ENCODE measurements at regions not wholly inside any gene's neighbourhood (a gene's known extent, or its start where the extent isn't known, plus 50 kb on each side); places are given as distances from the start of the nearest gene placed in this dataset.

DNA sequence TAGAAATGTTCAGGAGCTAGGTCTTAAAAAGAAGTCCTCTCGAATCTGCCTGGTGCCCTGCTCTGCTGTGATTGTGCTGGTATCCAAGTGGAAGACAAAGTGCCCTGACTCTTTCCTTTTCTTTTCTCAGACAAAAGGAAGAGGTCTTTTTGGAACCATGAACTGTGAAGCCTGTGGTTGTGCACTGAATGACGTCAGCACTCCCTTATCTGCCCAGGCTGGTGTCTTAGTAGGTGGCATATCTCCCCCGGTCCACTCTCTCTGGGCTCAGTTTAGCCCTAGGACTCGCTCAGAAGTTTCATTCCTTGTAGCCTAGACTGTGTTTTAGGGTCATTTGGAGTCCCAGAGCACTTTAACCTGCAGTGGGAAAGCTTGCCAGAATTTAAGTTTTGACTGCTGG lies 400.3 kb upstream of the CT83 start:
- 80 to 81% methylated on average over 4 of the region's 4 CpGs for WGBS, 2 donors
- TF ChIP-seq POLR2A (IDR thresholded peaks at IDR 0.05) (no peak), EP300 (IDR thresholded peaks at IDR 0.05) (no peak), POLR2AphosphoS5 (IDR thresholded peaks at IDR 0.05) (no peak)
- TF ChIP-seq, protein P1, sequence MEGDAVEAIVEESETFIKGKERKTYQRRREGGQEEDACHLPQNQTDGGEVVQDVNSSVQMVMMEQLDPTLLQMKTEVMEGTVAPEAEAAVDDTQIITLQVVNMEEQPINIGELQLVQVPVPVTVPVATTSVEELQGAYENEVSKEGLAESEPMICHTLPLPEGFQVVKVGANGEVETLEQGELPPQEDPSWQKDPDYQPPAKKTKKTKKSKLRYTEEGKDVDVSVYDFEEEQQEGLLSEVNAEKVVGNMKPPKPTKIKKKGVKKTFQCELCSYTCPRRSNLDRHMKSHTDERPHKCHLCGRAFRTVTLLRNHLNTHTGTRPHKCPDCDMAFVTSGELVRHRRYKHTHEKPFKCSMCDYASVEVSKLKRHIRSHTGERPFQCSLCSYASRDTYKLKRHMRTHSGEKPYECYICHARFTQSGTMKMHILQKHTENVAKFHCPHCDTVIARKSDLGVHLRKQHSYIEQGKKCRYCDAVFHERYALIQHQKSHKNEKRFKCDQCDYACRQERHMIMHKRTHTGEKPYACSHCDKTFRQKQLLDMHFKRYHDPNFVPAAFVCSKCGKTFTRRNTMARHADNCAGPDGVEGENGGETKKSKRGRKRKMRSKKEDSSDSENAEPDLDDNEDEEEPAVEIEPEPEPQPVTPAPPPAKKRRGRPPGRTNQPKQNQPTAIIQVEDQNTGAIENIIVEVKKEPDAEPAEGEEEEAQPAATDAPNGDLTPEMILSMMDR (IDR thresholded peaks at IDR 0.05), result no peak
- Histone ChIP-seq H3K4me3 (no peak overlapping the region), H3K27me3 (no peaks in the 10 kb centered on the region), H3K4me1 (no peaks in the 10 kb centered on the region), H3K36me3 (no peaks in the 10 kb centered on the region), H3K27ac (no peak overlapping the region), H3K9me3 (no peaks in the 10 kb centered on the region)
- DNase-seq, result no peak
- intact Hi-C loops (cut with DNase I), result no loop called here

DNA sequence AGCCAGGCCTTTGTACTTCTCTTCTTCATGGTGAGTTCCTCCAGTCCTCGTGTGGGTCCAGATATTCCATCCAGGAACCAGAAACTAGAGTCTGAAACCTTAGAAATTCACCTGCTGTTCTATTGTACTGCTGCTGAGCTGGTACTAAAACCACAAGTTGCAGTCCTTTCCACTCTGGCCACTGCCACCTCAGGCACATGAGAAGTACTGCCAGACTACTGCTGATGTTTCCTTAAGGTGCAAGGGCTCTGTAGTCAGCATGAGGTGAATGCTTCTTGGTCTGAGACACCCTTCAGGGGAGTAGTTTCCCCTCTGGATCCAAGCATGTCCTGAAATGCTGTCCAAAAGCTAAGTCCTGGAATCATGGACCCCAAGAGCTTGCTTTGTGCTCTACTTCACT lies 399.6 kb upstream of the CT83 start:
- intact Hi-C loops (cut with DNase I), result no loop called here
- no peak for DNase-seq
- H3K4me3 ChIP-seq, result no peak overlapping the region
- no peak overlapping the region for H3K27ac ChIP-seq
- TF ChIP-seq POLR2AphosphoS5 (IDR thresholded peaks at IDR 0.05) (no peak), POLR2A (IDR thresholded peaks at IDR 0.05) (no peak), EP300 (IDR thresholded peaks at IDR 0.05) (no peak)
- TF ChIP-seq, protein P1 (IDR thresholded peaks at IDR 0.05), result no peak
- no peaks in the 10 kb centered on the region for H3K36me3 ChIP-seq
- H3K4me1 ChIP-seq, result no peaks in the 10 kb centered on the region
- WGBS, 2 donors, result 70 to 73% methylated on average over 1 of the region's 1 CpG
- no peaks in the 10 kb centered on the region for H3K27me3 ChIP-seq
- H3K9me3 ChIP-seq, result no peaks in the 10 kb centered on the region

DNA sequence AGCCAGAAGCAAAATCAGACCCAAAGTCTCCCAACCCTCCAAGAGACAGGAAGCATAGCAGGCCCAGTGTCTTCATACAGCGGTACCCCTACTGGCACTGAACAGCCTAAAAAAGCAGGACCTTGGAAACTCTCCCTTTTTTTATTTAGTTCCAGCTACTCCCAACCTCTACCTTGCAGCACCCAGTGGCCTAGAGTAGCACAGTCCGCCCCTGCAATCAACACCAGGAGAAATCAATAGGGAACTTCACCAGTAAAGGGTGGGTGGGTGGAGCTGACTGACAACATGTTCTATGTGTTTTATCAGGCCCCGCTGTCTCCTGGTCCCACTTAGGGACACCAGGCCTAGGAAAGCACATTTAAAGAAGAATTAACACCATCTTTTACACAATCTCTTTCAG lies 378.5 kb upstream of the CT83 start:
- intact Hi-C loops (cut with DNase I), result no loop called here
- no peak for DNase-seq
- Histone ChIP-seq H3K36me3 (no peaks in the 10 kb centered on the region), H3K27me3 (no peaks in the 10 kb centered on the region), H3K27ac (no peak overlapping the region), H3K9me3 (no peaks in the 10 kb centered on the region), H3K4me1 (no peaks in the 10 kb centered on the region), H3K4me3 (no peak overlapping the region)
- TF ChIP-seq POLR2A (IDR thresholded peaks at IDR 0.05), result no peak
- TF ChIP-seq POLR2AphosphoS5 (IDR thresholded peaks at IDR 0.05), result no peak
- WGBS, 2 donors, result 93% methylated on average over 3 of the region's 3 CpGs

DNA sequence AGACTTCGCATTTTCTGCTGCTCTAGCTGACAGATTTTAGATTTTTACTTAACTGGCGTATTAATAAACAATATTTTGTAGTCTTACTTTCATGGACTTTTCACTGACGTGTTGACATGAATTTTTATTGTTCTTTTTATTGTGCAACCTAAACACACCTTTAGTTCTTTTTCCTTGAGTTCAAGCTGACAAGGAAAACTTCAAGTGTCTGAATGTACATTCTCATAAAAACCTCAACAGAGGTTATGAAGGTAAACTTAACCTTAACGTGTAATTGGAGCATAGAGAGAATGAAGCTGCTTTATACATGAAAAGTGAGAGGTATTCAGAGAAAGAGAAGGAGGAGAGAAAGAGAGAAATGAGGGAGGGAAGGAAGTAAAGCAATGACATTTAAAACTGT lies 364.3 kb upstream of the CT83 start:
- Histone ChIP-seq H3K9me3 (no peaks in the 10 kb centered on the region), H3K36me3 (no peaks in the 10 kb centered on the region), H3K27me3 (no peaks in the 10 kb centered on the region), H3K27ac (no peak overlapping the region), H3K4me3 (no peak overlapping the region), H3K4me1 (no peaks in the 10 kb centered on the region)
- TF ChIP-seq, protein P1 (IDR thresholded peaks at IDR 0.05), result no peak
- TF ChIP-seq POLR2A (IDR thresholded peaks at IDR 0.05) (no peak), POLR2AphosphoS5 (IDR thresholded peaks at IDR 0.05) (no peak), EP300 (IDR thresholded peaks at IDR 0.05) (no peak)
- intact Hi-C loops (cut with DNase I), result no loop called here
- DNase-seq, result no peak
- WGBS, 2 donors, result 32 to 59% methylated on average over 4 of the region's 4 CpGs

DNA sequence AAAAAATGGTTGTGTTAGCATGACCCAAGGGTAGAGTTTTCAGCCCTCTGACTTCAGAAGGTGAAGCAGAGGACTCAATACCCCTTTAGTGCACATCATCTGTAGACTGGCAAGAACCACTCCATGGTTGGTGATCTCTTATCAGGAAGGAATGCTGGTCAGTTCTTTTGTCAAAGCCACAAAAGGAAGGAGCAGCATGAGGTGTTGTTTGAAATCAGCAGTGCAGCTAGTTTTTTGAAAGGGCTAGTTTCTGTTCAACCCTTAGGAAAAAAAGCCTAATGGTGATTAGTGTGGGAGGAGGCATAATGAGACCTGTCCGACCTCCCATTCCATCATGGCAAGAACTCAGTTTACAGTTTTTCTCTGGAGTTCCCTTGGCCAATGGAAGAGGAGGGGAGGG lies 362.0 kb upstream of the CT83 start:
- H3K27ac ChIP-seq, result no peak overlapping the region
- no peaks in the 10 kb centered on the region for H3K9me3 ChIP-seq
- no peaks in the 10 kb centered on the region for H3K4me1 ChIP-seq
- WGBS, 2 donors, result 79 to 93% methylated on average over 1 of the region's 1 CpG
- H3K27me3 ChIP-seq, result no peaks in the 10 kb centered on the region
- no peak for DNase-seq
- TF ChIP-seq EP300 (IDR thresholded peaks at IDR 0.05) (no peak), POLR2AphosphoS5 (IDR thresholded peaks at IDR 0.05) (no peak), POLR2A (IDR thresholded peaks at IDR 0.05) (no peak)
- TF ChIP-seq, protein P1 (IDR thresholded peaks at IDR 0.05), result no peak
- intact Hi-C loops (cut with DNase I), result no loop called here
- H3K36me3 ChIP-seq, result no peaks in the 10 kb centered on the region
- H3K4me3 ChIP-seq, result no peak overlapping the region
